ENCODE measurements at regions not wholly inside any gene's neighbourhood (a gene's known extent, or its start where the extent isn't known, plus 50 kb on each side); places are given as distances from the start of the nearest gene placed in this dataset.

DNA sequence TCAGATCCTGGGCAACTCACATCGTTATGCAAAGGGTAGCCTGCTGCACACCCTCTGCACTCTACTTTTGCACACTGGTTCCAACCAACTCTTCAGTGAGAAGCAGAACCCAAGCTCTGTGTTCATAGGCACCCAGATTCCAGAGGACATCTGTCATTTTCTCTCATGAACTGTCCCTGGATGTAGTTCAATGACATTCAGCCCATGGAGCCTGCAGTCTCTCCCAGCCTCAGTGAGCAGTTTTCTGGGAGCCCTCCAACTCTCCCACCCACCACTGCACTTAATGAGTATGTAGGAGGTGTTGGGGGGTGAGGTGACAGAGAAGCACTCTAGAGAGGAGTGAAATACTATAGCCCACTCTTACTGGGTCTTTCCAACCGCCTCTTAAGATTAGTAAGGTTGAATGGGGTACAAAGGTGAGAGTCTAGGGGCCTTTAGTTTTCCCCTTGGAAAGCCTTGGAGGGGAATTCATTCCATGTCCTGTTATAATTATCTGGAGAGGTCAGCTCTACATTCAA, 58.1 kb upstream of the APOBEC4 start:
- no peak for DNase-seq (ENCODE audit: low read depth)

DNA sequence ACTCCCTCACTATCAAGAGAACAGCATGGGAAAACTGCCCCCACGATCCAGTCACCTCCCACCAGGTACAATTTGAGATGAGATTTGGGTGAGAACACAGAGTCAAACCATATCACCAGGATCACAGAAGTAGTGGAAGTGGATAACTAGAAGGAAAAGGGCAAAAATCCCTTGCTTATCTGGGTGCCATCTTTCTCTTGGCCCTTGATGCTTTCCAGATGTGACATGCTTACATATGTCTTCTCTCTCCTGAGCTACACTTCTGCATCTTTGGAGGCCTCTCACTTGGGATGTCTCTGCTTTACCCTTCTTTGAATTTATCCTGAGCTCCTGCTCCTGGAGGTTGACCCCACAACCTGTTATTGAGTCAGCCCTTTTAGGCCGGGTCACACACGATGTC, 57.6 kb upstream of the APOBEC4 start:
- no peak for DNase-seq (ENCODE audit: low read depth)

DNA sequence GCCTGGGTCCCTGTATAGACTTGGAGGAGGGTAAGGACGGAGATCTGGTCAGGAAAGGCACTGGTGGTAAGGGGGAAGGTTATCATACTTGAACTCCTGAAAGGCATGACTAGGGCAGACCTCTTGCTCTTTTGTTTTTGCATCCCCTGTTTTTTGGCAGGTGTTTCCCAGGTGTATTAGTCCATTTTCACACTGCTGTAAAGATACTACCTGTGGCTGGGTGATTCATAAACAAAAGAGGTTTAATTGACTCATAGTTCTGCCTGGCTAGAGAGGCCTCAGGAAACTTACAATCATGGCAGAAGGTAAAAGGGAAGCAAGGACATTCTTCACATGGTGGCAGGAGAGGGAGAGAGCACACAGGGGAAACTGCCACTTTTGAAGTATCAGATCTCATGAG, 57.2 kb upstream of the APOBEC4 start:
- no peak for DNase-seq (ENCODE audit: low read depth)

DNA sequence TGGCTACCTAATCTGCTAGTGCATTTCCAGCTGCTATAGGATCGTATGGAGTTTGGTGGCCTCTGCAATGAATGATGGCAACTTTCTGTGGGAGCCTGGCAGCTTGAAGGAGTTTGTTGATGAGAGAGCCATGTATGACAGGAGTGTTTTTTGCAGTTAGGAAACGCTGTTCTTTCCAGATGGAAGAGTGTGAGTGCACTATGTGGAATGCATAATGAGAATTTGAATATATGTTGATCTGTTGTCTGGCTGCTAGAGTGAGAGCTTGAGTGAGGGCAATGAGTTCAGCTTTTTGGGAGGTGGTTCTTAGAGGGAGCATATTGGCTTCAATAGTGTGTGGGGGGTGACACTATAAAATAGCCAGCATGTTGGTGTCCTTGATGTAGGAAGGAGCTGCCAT, 51.0 kb upstream of the APOBEC4 start:
- no peak for DNase-seq (ENCODE audit: low read depth)

Measured in fibroblast of the conjunctiva (primary cell).